Activated CD8-positive, alpha-beta T cell treated with anti-CD3 and anti-CD28 coated beads for 36 hours (primary cell): ENCODE measurements at regions not wholly inside any gene's neighbourhood (a gene's known extent, or its start where the extent isn't known, plus 50 kb on each side); places are given as distances from the start of the nearest gene placed in this dataset.

ENCODE experiments used
- ATAC-seq: fragments of 200-7000 bp; cut with Tn5 transposase; one replicate; pipeline ENCODE4 v1.10.0; 2021; ENCODE audit warnings: mild to moderate bottlenecking, moderate library complexity
- CTCF ChIA-PET: fragments of 350-600 bp; sonication (Branson Sonifier 250); formaldehyde crosslinking; loops from one replicate; lab custom pipeline; 2021; ENCODE audit warnings: antibody characterized with exemption; lab: Charles Lee
- POLR2A ChIA-PET: fragments of 350-600 bp; sonication (Branson Sonifier 250); formaldehyde crosslinking; loops from one replicate; lab custom pipeline; 2021; ENCODE audit warnings: antibody characterized with exemption; lab: Charles Lee
- DNase-seq: peaks from one replicate; pipeline ENCODE4 v3.0.0-alpha.2; 2020
- H3K27ac Mint-ChIP-seq: one replicate; pipeline ENCODE4 v1.8.0; 2021; ENCODE audit warnings: mild to moderate bottlenecking, mixed read lengths
- H3K27me3 Mint-ChIP-seq: one replicate; pipeline ENCODE4 v1.8.0; 2021; ENCODE audit warnings: mixed read lengths
- H3K36me3 Mint-ChIP-seq: one replicate; pipeline ENCODE4 v1.8.0; 2021; ENCODE audit warnings: low read depth, mixed read lengths
- H3K4me1 Mint-ChIP-seq: one replicate; pipeline ENCODE4 v1.8.0; 2021; ENCODE audit warnings: low read depth, mixed read lengths
- H3K4me3 Mint-ChIP-seq: one replicate; pipeline ENCODE4 v1.8.0; 2021; ENCODE audit warnings: mild to moderate bottlenecking, moderate library complexity, mixed read lengths
- H3K9me3 Mint-ChIP-seq: one replicate; pipeline ENCODE4 v1.8.0; 2021; ENCODE audit warnings: mixed read lengths
- CTCF ChIP-seq: fragments of 200-600 bp; IDR thresholded peaks from one replicate; pipeline ENCODE4 v1.8.0; 2022; ENCODE audit warnings: antibody characterized with exemption, mild to moderate bottlenecking
- intact Hi-C: fragments of 100-400 bp; cut with micrococcal nuclease; formaldehyde crosslinking; loops from one replicate; pipeline ENCODE4 v1.10.0; 2022

- peaks cover 24% of the 10 kb centered on the region for H3K27me3 Mint-ChIP-seq
- H3K4me3 Mint-ChIP-seq: no peak overlapping the region
- POLR2A ChIA-PET: interaction anchor here (0.9 kb wide), 1 partner anchor 12 kb away, joined by 3 read pairs; no protein-coding TSS in a partner anchor
- ATAC-seq (no peak), DNase-seq (no peak)
- H3K36me3 Mint-ChIP-seq: no peaks in the 10 kb centered on the region
- H3K27ac Mint-ChIP-seq: no peak overlapping the region
- no peaks in the 10 kb centered on the region for H3K9me3 Mint-ChIP-seq
- H3K4me1 Mint-ChIP-seq: peaks cover 24% of the 10 kb centered on the region
- intact Hi-C loops: no loop called here
- CTCF ChIA-PET: no interaction called here
- no peak for TF ChIP-seq CTCF
Observed at GRCh38 chr3:124593442-124593829, 136.8 kb upstream of the UMPS start.

GRCh38 chr3:124594581-124594980 is 135.7 kb upstream of the UMPS start:
- no peak for ATAC-seq
- Mint-ChIP-seq H3K9me3 (no peaks in the 10 kb centered on the region), H3K27me3 (peaks cover 24% of the 10 kb centered on the region), H3K36me3 (no peaks in the 10 kb centered on the region), H3K27ac (no peak overlapping the region), H3K4me1 (peaks cover 18% of the 10 kb centered on the region), H3K4me3 (no peak overlapping the region)
- ChIA-PET CTCF (no interaction called here), POLR2A (no interaction called here)
- intact Hi-C loops: no loop called here
- DNase-seq: no peak
- no peak for TF ChIP-seq CTCF

- H3K27ac Mint-ChIP-seq: no peak overlapping the region
Observed at GRCh38 chr3:124597273-124597672, 133.0 kb upstream of the UMPS start.

GRCh38 chr3:124597979-124598378 is 132.3 kb upstream of the UMPS start:
- peaks cover 9% of the 10 kb centered on the region for H3K4me1 Mint-ChIP-seq
- POLR2A ChIA-PET: no interaction called here
- H3K27me3 Mint-ChIP-seq: peaks cover 24% of the 10 kb centered on the region
- H3K4me3 Mint-ChIP-seq: no peak overlapping the region
- H3K9me3 Mint-ChIP-seq: no peaks in the 10 kb centered on the region
- intact Hi-C loops: no loop called here
- no peak overlapping the region for H3K27ac Mint-ChIP-seq
- CTCF ChIA-PET: interaction anchor here (1.0 to 1.8 kb wide), 2 partner anchors 22 to 91 kb away, joined by 3 to 8 read pairs; no protein-coding TSS in a partner anchor
- no peak for DNase-seq
- no peaks in the 10 kb centered on the region for H3K36me3 Mint-ChIP-seq
- no peak for TF ChIP-seq CTCF
- no peak for ATAC-seq

More at GRCh38 chr3:124597273-124597672, 133.0 kb upstream of the UMPS start:
- peaks cover 24% of the 10 kb centered on the region for H3K27me3 Mint-ChIP-seq
- TF ChIP-seq CTCF: no peak
- peaks cover 16% of the 10 kb centered on the region for H3K4me1 Mint-ChIP-seq
- no peak overlapping the region for H3K4me3 Mint-ChIP-seq
- no peaks in the 10 kb centered on the region for H3K36me3 Mint-ChIP-seq
- ATAC-seq: no peak
- intact Hi-C loops: no loop called here
- no peak for DNase-seq
- POLR2A ChIA-PET: no interaction called here
- no peaks in the 10 kb centered on the region for H3K9me3 Mint-ChIP-seq
- CTCF ChIA-PET: interaction anchor here (1.8 kb wide), 1 partner anchor 92 kb away, joined by 8 read pairs; no protein-coding TSS in a partner anchor

GRCh38 chr3:124599147-124599765 is 131.0 kb upstream of the UMPS start:
- intact Hi-C loops: no loop called here
- TF ChIP-seq CTCF: no peak
- POLR2A ChIA-PET: interaction anchor here (0.6 kb wide), 1 partner anchor 105 kb away, joined by 3 read pairs; no protein-coding TSS in a partner anchor
- Mint-ChIP-seq H3K36me3 (no peaks in the 10 kb centered on the region), H3K27me3 (peaks cover 26% of the 10 kb centered on the region), H3K4me3 (no peak overlapping the region), H3K9me3 (no peaks in the 10 kb centered on the region), H3K27ac (no peak overlapping the region), H3K4me1 (no peaks in the 10 kb centered on the region)
- ATAC-seq (no peak), DNase-seq (no peak)
- CTCF ChIA-PET: interaction anchor here (1.1 kb wide), 1 partner anchor 39 kb away, joined by 3 read pairs; no protein-coding TSS in a partner anchor
